Caco-2 (cell line): ENCODE measurements at regions not wholly inside any gene's neighbourhood (a gene's known extent, or its start where the extent isn't known, plus 50 kb on each side); places are given as distances from the start of the nearest gene placed in this dataset.

Source experiments
- BruUV-seq: library from RNA; stranded (reverse); fragments of 400-500 nt; replicated peaks from 2 replicates; lab custom pipeline; 2021; lab: Mats Ljungman, UMichigan
- CTCF ChIA-PET: fragments of 300-600 bp; sonication (Branson Sonifier 250); formaldehyde crosslinking; loops from one replicate; lab custom pipeline; 2022; ENCODE audit warnings: antibody characterized with exemption; lab: Charles Lee
- POLR2A ChIA-PET: fragments of 300-600 bp; sonication (Branson Sonifier 250); formaldehyde crosslinking; loops from one replicate; lab custom pipeline; 2022; ENCODE audit warnings: antibody characterized with exemption; lab: Charles Lee
- DNase-seq, 2 experiments: peaks; one replicate each; pipeline versions ENCODE4 v3.0.0 to v3.0.0-alpha.2; 2020 to 2022
- H3K27me3 ChIP-seq: replicated peaks from 2 replicates; pipeline ENCODE4 v1.6.0; 2011; ENCODE audit warnings: low read length; ENCODE audit not compliant: control insufficient read depth, insufficient read depth
- H3K36me3 ChIP-seq: 2 replicates; pipeline ENCODE4 v1.5.1; 2011; ENCODE audit warnings: low read length; ENCODE audit not compliant: control insufficient read depth, insufficient read depth
- H3K4me1 ChIP-seq: fragments of 250-450 bp; sonication (Bioruptor Pico); 2 replicates; pipeline ENCODE4 v1.5.1; 2020; ENCODE audit warnings: mild to moderate bottlenecking
- H3K4me3 ChIP-seq: 2 replicates; pipeline ENCODE4 v1.5.1; 2011; ENCODE audit warnings: low read depth, mild to moderate bottlenecking, control low read depth, low read length
- H3K9me3 ChIP-seq: fragments of 250-450 bp; sonication (Bioruptor Pico); 2 replicates; pipeline ENCODE4 v1.5.1; 2020; ENCODE audit warnings: mild to moderate bottlenecking, moderate library complexity
- H3K27ac Mint-ChIP-seq: one replicate; pipeline ENCODE4 v1.8.0; 2022; ENCODE audit warnings: mixed read lengths; ENCODE audit not compliant: unreplicated experiment
- H3K27me3 Mint-ChIP-seq: one replicate; pipeline ENCODE4 v1.8.0; 2022; ENCODE audit warnings: mixed read lengths; ENCODE audit not compliant: insufficient read depth, unreplicated experiment
- H3K36me3 Mint-ChIP-seq: one replicate; pipeline ENCODE4 v1.8.0; 2022; ENCODE audit warnings: mild to moderate bottlenecking, mixed read lengths; ENCODE audit not compliant: insufficient read depth, unreplicated experiment
- H3K4me1 Mint-ChIP-seq: one replicate; pipeline ENCODE4 v1.8.0; 2022; ENCODE audit warnings: low read depth, mixed read lengths; ENCODE audit not compliant: unreplicated experiment
- H3K4me3 Mint-ChIP-seq: one replicate; pipeline ENCODE4 v1.8.0; 2022; ENCODE audit warnings: mild to moderate bottlenecking, moderate library complexity, mixed read lengths; ENCODE audit not compliant: unreplicated experiment
- H3K9me3 Mint-ChIP-seq: one replicate; pipeline ENCODE4 v1.8.0; 2022; ENCODE audit warnings: mixed read lengths; ENCODE audit not compliant: unreplicated experiment
- intact Hi-C: fragments of 100-400 bp; cut with micrococcal nuclease; formaldehyde crosslinking; loops from one replicate; pipeline ENCODE4 v1.10.0; 2022; ENCODE audit not compliant: unreplicated experiment
- TF ChIP-seq, protein P1 (sequence below), 2 experiments: fragments of 200-600 bp in 1 of 2; IDR thresholded peaks; 1 replicate in 1 of 2; 2 replicates in 1 of 2; pipeline versions ENCODE4 v1.5.1 to v1.8.0; 2011 to 2022; ENCODE audit warnings: antibody characterized with exemption in 1 of 2, control low read depth in 1 of 2, inconsistent platforms in 1 of 2, low read depth in 1 of 2, low read length in 1 of 2, mild to moderate bottlenecking in 1 of 2, moderate library complexity in 1 of 2; ENCODE audit not compliant: insufficient read depth in 1 of 2, severe bottlenecking in 1 of 2, unreplicated experiment in 1 of 2

DNA sequence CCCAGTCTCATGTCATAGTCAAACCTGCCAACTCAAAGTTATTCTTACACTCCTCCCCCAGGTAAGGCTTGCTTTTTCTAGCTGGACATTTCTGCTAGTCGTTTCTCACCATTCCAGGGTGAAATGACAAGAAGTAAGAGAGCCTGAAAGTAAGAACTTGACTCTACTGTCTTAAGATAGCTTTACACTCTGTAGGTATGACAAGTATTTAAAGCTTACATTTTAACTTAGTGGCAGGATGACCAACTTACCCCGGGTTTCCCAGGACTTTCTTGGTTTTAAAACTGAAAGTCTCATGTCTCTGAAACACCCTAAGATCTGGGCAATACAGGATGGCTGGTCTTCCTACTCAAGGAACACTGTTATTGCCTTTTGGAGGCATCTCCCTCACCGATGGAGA lies 67.5 kb upstream of the PIK3R1 start:
- ChIA-PET CTCF (interaction anchor here (0.7 kb wide), 1 partner anchor 401 kb away, joined by 4 read pairs; no protein-coding TSS in a partner anchor), POLR2A (no interaction called here)
- no peak for DNase-seq
- no peaks in the 10 kb centered on the region for H3K9me3 ChIP-seq
- intact Hi-C loops: no loop called here
- no peak overlapping the region for H3K4me3 Mint-ChIP-seq
- H3K36me3 Mint-ChIP-seq: no peaks in the 10 kb centered on the region
- TF ChIP-seq, protein P1, sequence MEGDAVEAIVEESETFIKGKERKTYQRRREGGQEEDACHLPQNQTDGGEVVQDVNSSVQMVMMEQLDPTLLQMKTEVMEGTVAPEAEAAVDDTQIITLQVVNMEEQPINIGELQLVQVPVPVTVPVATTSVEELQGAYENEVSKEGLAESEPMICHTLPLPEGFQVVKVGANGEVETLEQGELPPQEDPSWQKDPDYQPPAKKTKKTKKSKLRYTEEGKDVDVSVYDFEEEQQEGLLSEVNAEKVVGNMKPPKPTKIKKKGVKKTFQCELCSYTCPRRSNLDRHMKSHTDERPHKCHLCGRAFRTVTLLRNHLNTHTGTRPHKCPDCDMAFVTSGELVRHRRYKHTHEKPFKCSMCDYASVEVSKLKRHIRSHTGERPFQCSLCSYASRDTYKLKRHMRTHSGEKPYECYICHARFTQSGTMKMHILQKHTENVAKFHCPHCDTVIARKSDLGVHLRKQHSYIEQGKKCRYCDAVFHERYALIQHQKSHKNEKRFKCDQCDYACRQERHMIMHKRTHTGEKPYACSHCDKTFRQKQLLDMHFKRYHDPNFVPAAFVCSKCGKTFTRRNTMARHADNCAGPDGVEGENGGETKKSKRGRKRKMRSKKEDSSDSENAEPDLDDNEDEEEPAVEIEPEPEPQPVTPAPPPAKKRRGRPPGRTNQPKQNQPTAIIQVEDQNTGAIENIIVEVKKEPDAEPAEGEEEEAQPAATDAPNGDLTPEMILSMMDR (IDR thresholded peaks at IDR 0.05; ENCODE audit: insufficient read depth in 1 of 2, low read depth in 1 of 2, low read length in 1 of 2, severe bottlenecking in 1 of 2, unreplicated experiment in 1 of 2): no peak
- no peak overlapping the region for H3K27ac Mint-ChIP-seq
- H3K9me3 Mint-ChIP-seq: no peaks in the 10 kb centered on the region
- no peak overlapping the region for H3K4me3 ChIP-seq
- H3K36me3 ChIP-seq: no peaks in the 10 kb centered on the region
- no TSS peak for BruUV-seq
- no peaks in the 10 kb centered on the region for H3K27me3 ChIP-seq
- no peaks in the 10 kb centered on the region for H3K4me1 ChIP-seq
- H3K4me1 Mint-ChIP-seq: no peaks in the 10 kb centered on the region
- no peaks in the 10 kb centered on the region for H3K27me3 Mint-ChIP-seq

DNA sequence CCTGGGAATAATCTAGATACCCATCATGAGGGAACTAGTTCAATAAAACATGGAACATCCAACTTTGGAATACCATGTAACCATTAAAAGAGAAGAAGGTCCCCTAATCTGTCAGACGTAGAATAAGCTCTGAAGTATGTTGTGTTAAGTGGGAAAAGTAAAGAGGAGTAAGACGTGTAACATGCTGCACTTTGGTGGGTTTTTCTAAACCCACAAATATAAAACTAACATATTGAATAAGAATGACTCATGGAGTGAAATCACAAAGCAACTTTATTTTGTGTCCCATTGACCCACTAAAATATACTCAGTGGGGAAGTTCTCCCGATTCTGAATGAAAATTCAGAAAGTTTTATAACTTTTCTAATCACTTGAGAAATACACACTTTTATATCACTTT lies 67.9 kb upstream of the PIK3R1 start:
- BruUV-seq: no TSS peak
- intact Hi-C loops: no loop called here

DNA sequence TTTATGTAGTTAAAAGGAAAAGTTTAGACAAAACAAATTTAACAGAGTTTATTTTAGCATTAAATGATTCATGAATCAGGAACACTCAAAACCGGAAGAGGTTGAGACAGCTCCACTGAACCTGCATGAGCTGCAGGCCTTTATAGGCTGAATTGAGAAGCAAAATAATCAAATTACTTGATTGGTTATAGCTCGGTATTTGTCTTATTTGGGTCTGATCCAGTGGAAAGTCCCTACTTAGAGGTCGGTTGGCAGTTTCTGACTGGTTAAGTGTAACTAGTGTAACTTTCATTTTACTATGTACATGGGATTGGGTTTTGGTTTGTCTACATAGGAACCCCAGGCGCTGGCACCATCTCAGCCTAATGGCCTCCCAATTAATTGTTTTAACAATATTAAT lies 74.1 kb upstream of the PIK3R1 start:
- BruUV-seq: no TSS peak
- Mint-ChIP-seq H3K27me3 (no peaks in the 10 kb centered on the region), H3K27ac (no peak overlapping the region), H3K9me3 (no peaks in the 10 kb centered on the region), H3K36me3 (no peaks in the 10 kb centered on the region), H3K4me3 (no peak overlapping the region), H3K4me1 (peaks cover 6% of the 10 kb centered on the region)
- ChIA-PET CTCF (no interaction called here), POLR2A (no interaction called here)
- DNase-seq: no peak
- no peaks in the 10 kb centered on the region for H3K36me3 ChIP-seq
- no peak overlapping the region for H3K4me3 ChIP-seq
- no peaks in the 10 kb centered on the region for H3K9me3 ChIP-seq
- TF ChIP-seq, protein P1 (IDR thresholded peaks at IDR 0.05; ENCODE audit: insufficient read depth in 1 of 2, low read depth in 1 of 2, low read length in 1 of 2, severe bottlenecking in 1 of 2, unreplicated experiment in 1 of 2): no peak
- intact Hi-C loops: no loop called here
- no peaks in the 10 kb centered on the region for H3K27me3 ChIP-seq
- no peaks in the 10 kb centered on the region; the same call in 1 of the 2 replicates for H3K4me1 ChIP-seq

More for the DNA sequence above, 67.9 kb upstream of the PIK3R1 start:
- H3K4me3 Mint-ChIP-seq: no peak overlapping the region
- no peaks in the 10 kb centered on the region for H3K4me1 Mint-ChIP-seq
- Histone ChIP-seq H3K4me1 (no peaks in the 10 kb centered on the region), H3K36me3 (no peaks in the 10 kb centered on the region), H3K4me3 (no peak overlapping the region), H3K27me3 (no peaks in the 10 kb centered on the region), H3K9me3 (no peaks in the 10 kb centered on the region)
- ChIA-PET CTCF (interaction anchor here (0.7 kb wide), 2 partner anchors 400 to 985 kb away, joined by 4 to 5 read pairs; no protein-coding TSS in a partner anchor), POLR2A (no interaction called here)
- H3K9me3 Mint-ChIP-seq: no peaks in the 10 kb centered on the region
- TF ChIP-seq, protein P1 (IDR thresholded peaks at IDR 0.05; ENCODE audit: insufficient read depth in 1 of 2, low read depth in 1 of 2, low read length in 1 of 2, severe bottlenecking in 1 of 2, unreplicated experiment in 1 of 2): no peak
- H3K27ac Mint-ChIP-seq: no peak overlapping the region
- DNase-seq: no peak
- no peaks in the 10 kb centered on the region for H3K36me3 Mint-ChIP-seq
- no peaks in the 10 kb centered on the region for H3K27me3 Mint-ChIP-seq
